HepG2 (cell line): ENCODE measurements at regions not wholly inside any gene's neighbourhood (a gene's known extent, or its start where the extent isn't known, plus 50 kb on each side); places are given as distances from the start of the nearest gene placed in this dataset.

ENCODE experiments used
- MTA3 ChIP-seq: sonication (generic); formaldehyde crosslinking; IDR thresholded peaks from 2 replicates; pipeline ENCODE4 v1.4.0; 2020; ENCODE audit warnings: missing genetic modification reagents
- NR2F6 ChIP-seq, 2 experiments: IDR thresholded peaks; 2 replicates each; pipeline ENCODE4 v1.6.1; 2016; ENCODE audit warnings: antibody characterized with exemption in 1 of 2, mild to moderate bottlenecking in 1 of 2
- TAF1 ChIP-seq: sonication (generic); formaldehyde crosslinking; IDR thresholded peaks from 2 replicates; pipeline ENCODE4 v1.4.0; 2020; ENCODE audit warnings: missing genetic modification reagents
- TCF12 ChIP-seq, 2 experiments: fragments of 450-650 bp in 1 of 2; sonication (generic) in 1 of 2; formaldehyde crosslinking in 1 of 2; IDR thresholded peaks; 2 replicates each; pipeline versions ENCODE4 v1.6.1 to v1.8.0; 2017 to 2022; ENCODE audit warnings: antibody characterized with exemption in 1 of 2, mild to moderate bottlenecking in 1 of 2, missing genetic modification reagents in 1 of 2, moderate library complexity in 1 of 2
- ZBTB33 ChIP-seq: sonication (generic); formaldehyde crosslinking; IDR thresholded peaks from 2 replicates; pipeline ENCODE4 v1.4.0; 2020; ENCODE audit warnings: missing genetic modification reagents
- ZNF235 ChIP-seq: sonication (generic); formaldehyde crosslinking; IDR thresholded peaks from 2 replicates; pipeline ENCODE4 v1.8.1; 2023; ENCODE audit warnings: mild to moderate bottlenecking, missing genetic modification reagents, borderline replicate concordance
- TF ChIP-seq, protein P1 (sequence below): sonication (generic); formaldehyde crosslinking; IDR thresholded peaks from 2 replicates; pipeline ENCODE4 v1.5.0; 2020; ENCODE audit warnings: mild to moderate bottlenecking, missing genetic modification reagents, moderate library complexity

- TF ChIP-seq TCF12 (IDR thresholded peaks at IDR 0.05) (no peak), TCF12 (CRISPR knock-in tag; IDR thresholded peaks at IDR 0.05) (no peak), NR2F6 (IDR thresholded peaks at IDR 0.05) (no peak), NR2F6 (CRISPR knock-in tag; IDR thresholded peaks at IDR 0.05) (no peak), TAF1 (CRISPR knock-in tag) (no peak), ZBTB33 (CRISPR knock-in tag) (no peak), MTA3 (CRISPR knock-in tag) (no peak), ZNF235 (CRISPR knock-in tag) (no peak)
- TF ChIP-seq, protein P1, sequence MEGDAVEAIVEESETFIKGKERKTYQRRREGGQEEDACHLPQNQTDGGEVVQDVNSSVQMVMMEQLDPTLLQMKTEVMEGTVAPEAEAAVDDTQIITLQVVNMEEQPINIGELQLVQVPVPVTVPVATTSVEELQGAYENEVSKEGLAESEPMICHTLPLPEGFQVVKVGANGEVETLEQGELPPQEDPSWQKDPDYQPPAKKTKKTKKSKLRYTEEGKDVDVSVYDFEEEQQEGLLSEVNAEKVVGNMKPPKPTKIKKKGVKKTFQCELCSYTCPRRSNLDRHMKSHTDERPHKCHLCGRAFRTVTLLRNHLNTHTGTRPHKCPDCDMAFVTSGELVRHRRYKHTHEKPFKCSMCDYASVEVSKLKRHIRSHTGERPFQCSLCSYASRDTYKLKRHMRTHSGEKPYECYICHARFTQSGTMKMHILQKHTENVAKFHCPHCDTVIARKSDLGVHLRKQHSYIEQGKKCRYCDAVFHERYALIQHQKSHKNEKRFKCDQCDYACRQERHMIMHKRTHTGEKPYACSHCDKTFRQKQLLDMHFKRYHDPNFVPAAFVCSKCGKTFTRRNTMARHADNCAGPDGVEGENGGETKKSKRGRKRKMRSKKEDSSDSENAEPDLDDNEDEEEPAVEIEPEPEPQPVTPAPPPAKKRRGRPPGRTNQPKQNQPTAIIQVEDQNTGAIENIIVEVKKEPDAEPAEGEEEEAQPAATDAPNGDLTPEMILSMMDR = no peak
Observed at GRCh38 chr19:28445826-28446225, 767.1 kb downstream of the UQCRFS1 start.
